ENCODE measurements at regions not wholly inside any gene's neighbourhood (a gene's known extent, or its start where the extent isn't known, plus 50 kb on each side); places are given as distances from the start of the nearest gene placed in this dataset.

DNA sequence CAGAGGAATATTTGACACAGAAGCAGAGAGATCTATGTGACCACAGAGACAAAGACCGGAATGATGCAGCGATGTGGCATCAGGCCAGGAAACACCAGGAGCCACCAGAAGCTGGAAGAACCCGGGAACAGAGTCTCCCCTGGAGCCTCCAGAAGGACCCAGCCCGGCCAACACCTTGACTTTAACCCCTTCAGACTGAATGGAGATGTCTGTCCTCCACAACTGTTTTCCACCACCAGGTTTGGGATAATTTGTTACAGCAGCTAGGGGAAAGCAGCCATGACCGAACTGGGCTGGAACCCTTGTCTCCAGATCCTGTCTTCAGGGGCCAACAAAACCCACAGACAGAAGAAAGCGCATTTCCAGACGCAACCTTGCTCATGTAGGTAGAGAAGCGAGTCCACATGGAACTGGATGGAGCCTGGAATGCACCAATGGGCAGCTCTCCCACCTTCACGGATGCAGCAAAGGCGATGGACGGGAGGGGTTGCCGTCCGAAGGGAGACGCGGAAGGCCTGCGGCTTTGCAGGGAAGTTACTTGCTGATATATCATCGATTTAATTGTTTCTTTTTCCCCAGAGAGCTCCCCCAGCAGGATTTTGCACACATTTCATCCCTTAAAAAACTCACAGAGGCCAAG is 396.6 kb downstream of the NPHP4 start:
- DNase-seq = no peak

DNA sequence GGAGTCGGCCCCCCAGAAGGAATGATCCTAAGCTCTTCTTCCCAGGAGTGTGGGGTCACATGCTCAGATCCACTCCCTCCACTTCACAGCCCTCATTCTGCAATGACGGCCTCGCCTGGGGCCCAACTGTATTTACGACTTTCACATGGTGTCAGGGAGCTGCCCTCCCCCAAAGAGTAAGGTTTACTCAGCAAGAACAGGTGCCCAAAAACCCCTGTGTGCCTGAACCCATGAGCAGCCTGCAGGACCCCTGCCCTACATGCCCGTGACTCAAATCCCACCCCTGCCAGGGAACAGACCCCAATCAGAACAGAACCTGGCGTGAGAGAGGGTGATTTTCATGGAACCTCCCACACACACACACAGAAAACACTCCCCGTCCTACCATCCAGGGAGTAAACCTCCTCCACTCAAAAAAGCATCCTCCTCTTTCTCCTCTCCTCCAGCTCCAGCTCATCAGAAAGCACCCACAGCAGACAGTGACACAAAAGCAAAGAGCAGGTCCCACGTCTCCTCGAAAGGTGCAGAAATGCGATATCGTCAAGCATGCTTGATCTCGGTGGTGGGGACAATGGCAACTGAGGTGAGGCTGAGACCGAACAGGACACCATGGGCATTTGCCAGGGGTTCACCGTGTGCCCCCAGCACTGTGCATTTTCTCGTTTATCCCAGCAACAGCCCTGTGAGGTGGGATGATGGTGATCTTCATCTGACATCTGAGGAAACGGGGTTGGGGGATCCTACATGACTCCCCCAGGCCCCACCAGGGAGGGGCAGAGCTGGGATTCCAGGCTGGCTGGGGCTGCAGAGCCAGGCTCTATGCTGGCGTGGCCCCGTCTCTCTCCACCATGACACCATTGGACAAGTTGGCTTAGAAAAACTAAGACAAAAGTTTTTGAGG is 397.9 kb downstream of the NPHP4 start:
- no peak for DNase-seq

DNA sequence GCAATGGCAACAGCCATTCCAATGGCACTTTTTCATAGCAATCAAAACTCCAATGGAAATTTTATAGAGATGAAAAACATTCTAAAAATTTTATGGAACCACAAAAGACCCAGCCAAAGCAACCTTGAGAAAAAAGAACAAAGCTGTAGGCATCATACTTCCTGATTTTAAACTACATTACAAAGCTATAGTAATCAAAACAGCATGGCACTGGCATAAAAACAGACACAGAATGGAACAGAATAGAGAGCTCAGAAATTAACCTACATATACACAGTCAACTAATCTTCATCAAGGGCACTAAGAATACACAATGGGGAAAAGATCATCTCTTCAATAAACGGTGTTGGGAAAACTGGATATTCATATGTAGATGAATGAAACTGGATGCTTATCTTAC is 401.5 kb downstream of the NPHP4 start:
- DNase-seq = no peak

DNA sequence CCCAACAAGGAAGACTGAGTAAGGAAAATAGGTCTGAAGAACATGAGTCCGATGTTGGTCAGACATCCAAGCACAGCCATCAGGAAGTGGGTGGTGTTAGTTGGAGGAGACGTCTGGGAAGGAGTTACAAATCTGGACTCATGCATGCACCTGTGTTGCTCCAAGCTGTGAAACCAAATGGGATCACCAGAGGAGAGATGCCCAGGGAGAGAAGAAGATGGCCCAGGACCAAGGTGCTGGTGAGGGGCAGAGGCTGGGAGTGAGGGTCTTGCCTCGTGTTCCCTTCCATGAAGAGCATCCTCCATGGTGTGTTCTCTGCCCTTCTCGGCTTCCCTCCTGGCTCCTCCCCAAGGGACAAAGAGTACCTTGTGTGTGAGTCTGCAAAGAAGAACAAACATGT is 405.6 kb downstream of the NPHP4 start:
- DNase-seq = no peak

DNA sequence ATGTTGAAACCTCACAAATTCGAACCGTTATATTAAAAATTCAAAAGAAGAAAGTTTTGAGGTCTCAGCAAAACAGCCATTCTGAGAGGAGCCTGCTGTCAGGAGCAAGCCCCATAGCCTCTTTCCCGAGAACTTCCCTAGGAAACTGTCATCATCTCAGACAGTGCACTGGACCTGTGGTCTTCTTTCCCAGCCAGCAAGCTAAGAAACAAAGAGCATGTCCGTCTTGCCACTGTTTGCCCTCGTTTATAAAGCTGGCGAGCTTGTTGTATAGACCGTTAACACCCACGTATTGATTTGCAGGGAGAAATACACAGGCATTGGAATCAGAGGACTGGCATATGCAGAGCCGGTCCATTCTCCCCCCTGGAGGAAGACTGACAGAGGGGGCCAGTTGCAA is 407.0 kb downstream of the NPHP4 start:
- DNase-seq = no peak

DNA sequence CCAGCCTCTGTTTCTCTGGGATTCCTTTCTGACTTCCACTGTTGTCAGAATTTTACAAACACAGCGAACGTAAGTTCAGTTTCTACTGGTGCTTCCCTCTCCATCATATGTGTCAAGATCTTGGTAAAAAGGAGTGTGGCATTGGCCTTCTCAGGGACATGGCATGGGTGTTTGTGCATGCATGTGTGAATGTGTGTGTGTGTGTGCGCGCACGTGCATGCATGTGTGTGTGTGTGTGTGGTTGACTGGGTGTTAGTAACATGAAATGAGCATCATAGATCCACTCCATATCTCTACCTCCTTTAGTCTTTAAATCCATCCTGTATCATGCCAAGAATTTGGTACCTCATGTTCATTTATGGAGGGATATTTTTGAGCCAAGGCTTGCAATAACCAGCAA is 411.3 kb downstream of the NPHP4 start:
- DNase-seq = no peak

DNA sequence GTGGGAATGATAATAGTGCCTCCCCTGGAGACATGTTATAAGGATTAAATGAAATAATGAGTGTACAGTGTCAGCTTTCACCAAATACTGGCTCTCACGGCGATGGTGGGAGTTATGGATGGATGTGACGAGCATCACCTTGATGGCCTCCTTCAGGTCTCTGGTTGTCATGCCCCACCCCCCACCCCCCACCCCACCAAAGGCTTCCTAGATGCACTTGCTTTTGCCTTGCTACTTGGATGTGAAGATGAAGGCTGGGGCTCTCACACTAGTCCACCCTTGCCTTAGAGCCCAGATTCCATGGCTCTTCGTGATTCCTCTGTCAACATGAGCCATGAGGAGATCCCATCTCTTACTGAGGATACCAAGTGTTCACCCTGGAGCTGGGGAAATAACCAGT is 412.3 kb downstream of the NPHP4 start:
- DNase-seq = no peak

DNA sequence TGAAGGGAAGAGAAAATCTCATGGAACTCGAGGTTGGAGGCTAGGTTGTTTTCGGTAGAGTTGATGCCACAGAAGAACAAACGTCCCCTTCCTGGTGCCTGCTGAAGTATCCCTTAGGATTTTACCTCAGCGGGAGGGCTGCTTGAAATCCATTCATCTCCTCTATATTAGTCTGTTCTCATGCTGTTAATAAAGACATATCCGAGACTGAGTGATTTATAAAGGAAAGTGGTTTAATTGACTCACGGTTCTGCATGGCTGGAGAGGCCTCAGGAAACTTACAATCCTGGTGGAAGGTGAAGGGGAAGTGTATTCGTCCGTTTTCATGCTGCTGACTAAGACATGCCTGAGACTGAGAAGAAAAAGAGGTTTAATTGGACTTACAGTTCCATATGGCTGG is 413.5 kb downstream of the NPHP4 start:
- DNase-seq = no peak

DNA sequence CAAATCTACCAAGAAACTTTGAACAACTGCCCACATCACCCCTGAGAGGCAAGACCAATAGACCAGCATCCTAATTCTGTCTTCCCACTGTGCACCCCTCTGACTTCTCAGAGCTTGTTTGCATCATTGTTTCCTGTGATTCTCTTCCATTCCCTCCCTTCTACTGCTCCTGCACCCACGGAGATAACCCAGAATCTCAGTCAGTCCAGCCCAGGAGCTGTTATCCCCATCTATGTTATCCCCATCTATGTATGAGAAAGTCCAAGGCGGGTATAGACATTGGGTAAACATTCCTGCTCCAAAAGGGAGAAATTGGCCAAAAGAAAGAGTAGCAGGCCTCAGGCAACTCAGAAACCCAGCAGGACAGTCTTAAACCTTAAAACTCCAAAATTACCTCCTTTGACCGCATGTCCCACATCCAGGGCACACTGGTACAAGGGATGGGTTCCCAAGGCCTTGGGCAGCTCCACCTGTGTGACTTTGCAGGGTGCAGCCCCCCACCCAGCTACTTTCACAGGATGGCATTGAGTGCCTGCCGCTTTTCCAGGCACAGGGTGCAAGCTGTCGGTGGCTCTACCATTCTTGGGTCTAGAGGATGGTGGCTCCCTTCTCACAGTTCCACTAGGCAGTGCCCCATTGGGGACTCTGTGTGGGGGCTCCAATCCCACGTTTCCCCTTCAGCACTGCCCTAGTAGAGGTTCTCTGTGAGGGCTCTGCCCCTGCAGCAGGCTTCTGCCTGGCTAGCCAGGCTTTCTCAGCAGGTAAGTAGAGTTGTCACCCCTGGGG is 414.8 kb downstream of the NPHP4 start:
- DNase-seq = no peak

DNA sequence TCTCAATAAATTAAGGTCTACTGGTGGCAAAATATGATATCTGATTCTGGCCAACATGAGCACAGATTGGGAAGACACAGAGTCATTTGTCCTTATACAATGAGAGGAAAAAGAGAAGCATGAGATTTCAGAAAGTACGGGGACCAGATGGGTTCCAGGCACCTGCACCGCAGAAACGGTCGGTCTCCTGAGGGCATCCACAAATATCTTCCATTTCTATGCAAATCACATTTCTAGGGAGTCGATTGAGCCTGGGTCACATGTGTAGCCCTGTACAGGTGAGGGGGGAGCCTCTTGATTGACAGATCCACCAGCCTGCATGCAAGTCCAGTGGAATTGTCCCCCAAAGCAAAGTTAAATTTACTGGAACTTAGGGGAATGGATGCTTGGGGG is 415.6 kb downstream of the NPHP4 start:
- no peak for DNase-seq

DNA sequence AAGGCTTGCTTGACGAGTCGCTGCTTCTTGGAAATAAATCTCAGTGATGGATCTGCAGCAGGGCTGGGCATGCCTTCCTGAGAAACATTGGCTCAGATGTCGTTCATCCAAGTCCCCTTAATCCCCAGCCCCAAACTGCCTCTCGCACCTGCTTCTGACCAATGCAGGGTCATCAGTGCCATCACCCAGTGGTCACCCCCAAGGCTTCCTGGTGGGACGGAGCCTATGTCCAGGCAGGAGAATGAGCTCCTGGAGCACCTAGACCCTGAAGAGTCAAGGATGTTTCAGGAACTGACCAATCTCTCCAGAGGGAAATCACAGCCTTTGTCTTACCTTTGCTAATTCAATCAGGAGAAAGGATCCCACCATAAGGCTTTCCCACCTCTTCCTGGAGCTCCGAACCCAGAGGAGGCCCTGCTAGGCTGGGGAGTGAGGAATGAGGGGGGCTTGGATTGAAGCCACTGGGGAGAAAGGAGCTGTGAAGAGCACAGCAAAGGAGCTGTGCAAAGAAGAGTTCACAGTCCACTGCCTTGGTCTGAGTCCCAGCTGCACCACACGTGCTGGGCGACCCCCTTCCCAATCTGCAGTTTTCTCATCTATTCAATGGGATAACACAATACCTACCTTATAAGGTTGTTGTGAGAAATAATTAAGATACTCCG is 416.1 kb downstream of the NPHP4 start:
- DNase-seq = no peak

DNA sequence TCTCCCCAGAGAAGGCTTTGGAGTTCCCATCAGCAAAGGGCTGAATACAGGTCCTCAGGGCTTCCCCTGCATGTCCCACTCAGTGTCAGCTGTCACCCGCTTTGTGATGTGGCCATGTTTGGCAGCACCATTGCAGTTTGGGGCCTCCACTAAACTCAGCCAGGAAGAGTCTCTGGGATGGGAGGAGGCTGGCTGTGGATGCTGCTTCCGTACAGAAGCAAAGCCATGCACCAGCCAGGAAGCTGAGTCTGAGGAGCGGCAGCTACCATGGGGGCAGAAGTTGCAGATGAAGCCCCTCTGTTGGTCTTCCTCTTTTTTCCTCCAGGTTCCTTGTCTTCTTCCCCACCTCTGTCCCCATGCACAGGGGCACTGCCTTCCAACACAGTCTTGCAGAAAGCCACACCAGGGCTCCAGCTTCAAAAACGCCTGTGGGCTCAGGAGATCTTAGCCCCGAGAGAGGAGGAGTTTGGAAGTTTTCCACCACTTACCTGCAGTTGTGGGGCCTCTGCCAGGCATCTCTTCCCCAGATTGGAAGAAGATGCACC is 416.8 kb downstream of the NPHP4 start:
- DNase-seq = no peak

DNA sequence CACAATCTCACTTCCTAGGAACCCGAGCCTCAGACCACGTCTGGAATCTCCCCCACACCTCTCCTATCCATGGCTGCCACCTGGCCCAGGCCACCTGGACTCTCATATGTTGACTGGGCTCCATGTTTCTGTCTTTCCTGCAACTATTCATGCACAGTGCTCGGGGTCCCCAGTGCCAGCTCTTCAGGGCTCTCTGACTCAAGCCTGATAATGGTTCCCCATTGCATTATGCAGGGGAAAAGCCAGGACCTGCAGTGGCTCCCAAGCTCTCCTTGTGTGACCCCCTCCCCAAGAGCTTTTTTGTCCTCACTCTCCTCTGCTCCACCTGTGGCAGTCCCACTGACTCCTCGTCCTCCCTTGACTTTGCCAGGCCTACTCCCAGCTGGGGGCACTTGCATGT is 417.6 kb downstream of the NPHP4 start:
- no peak for DNase-seq

DNA sequence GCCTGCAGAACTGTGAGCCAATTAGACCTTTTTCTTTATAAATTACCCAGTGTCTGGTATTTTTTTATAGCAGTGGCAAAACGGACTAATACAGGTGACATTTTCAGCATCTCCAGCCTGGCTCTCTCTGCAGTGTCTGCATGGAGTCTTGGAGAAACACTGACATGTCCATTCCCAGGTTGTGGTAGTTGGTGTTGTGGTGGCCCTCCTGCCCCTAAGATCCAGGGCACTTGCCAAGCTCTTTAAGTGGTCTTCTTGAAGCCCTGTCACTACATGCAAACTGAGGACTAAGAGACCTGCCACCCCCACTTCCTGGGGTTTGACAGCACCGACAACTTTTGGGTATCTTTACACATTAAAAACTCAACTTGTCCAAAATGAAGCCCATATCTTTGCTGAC is 419.4 kb downstream of the NPHP4 start:
- no peak for DNase-seq

DNA sequence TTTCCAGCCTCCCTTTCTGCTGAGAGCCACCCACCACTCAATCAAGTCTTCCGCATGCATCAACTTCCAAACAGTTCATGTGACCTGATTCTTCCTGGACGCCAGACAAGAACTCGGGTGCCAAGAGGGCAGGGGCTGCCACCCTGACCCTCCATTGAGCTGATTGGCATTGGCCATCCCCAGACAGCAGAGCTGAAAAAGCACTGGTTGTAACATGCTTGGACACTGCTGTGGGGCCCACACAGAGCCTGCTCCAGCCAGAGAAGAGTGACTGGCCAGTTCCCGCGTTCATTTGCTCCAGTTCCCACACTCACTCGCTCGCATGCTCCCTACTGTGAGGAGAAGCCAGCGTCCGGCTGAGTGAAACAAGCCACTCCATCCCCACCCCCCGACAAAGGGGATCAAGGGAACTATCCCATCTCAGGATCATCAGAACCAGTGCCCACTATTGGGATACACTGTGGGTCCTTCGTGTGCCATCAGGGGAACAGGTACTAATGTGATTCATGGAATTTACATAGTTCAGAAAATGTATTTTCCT is 420.3 kb downstream of the NPHP4 start:
- no peak for DNase-seq

DNA sequence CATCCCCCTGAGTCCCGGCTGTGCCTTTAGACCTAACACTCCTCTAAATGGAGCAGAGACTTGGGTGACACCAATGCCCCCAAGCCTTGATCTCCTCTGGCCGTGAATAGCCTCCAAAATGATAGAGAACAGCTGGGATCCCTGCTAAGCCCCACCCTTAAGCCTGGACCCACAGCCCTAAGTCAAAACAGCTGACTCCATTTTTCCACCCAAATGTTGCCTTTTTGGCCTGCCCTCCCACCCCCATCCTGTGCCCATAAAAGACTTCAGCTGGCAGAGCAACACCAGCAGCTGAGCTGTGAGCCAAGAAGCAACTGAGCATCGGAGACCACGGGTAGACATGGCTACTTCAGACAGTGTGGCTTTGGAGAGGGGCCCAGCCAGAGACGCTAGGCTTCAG is 420.8 kb downstream of the NPHP4 start:
- DNase-seq = no peak

DNA sequence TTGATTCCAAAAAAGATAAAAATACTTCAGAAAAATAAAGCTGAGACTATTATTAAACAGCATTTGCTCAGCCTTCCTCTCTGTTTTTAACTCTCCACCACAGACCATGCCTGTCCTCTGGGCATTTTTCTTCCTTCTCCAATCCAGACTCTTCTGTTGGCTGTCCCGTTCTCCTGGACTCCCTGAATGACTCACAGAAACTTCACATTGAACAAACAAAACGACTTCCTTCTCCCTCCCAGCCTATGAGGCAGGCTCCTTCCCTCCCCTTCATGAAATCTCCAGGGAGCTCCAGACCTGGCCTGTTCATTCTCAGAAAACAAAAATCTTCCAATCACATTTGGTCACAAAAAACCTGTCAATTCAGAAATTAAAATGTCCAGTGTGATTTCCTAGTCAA is 421.3 kb downstream of the NPHP4 start:
- no peak for DNase-seq

DNA sequence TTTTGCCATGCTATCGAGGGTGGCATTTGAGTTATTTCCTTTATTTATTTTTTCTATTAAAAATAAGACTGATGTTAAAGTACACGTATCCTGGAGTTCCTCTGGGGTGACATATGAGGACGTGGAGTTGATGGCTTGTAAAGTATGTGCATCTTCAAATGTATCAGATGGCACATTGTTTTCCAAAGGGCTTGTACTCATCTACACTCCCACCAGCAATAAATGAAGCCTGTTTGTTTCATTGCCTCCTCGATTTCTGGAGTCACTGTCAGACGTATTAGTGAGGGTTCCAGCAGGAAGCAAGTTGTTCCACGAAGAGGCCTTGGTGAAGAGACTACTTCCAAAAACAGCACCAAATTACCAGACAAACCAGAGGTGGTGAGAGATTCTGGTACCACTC is 423.9 kb downstream of the NPHP4 start:
- no peak for DNase-seq

DNA sequence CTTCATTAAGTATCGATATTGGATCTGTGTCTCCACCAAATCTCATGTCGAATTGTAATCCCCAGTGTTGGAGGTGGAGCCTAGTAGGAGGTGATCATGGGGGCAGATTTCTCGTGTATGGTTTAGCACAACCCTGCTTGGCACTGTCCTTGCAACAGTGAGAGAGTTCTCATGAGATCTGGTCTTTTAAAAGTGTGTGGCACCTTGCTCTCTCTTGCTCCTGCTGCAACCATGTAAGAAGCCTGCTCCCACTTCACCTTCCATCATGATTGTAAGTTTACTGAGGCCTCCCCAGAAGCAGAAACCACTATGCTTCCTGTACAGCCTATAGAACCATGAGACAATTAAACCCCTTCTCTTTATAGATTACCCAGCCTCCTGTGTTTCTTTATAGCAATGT is 424.4 kb downstream of the NPHP4 start:
- DNase-seq = no peak

DNA sequence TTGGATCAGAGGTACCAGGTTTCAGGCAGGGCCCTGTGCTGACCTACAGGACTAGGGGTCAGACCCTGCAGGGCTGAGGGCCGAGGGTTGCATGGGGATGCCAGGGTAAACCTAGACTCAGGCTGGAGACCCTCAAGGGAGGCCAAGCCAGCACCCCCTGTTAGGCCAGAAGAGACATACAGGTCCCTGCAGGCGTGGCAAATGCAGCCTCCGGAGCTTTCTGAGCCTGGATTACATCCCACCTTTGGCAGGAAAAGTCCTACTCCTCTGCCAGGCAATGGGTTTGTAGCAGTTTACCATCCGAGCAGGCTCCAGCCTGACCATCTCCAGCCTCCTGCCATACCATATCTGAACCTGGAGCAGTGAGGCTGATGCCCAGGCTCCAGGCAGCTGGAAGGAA is 425.3 kb downstream of the NPHP4 start:
- DNase-seq = no peak

DNA sequence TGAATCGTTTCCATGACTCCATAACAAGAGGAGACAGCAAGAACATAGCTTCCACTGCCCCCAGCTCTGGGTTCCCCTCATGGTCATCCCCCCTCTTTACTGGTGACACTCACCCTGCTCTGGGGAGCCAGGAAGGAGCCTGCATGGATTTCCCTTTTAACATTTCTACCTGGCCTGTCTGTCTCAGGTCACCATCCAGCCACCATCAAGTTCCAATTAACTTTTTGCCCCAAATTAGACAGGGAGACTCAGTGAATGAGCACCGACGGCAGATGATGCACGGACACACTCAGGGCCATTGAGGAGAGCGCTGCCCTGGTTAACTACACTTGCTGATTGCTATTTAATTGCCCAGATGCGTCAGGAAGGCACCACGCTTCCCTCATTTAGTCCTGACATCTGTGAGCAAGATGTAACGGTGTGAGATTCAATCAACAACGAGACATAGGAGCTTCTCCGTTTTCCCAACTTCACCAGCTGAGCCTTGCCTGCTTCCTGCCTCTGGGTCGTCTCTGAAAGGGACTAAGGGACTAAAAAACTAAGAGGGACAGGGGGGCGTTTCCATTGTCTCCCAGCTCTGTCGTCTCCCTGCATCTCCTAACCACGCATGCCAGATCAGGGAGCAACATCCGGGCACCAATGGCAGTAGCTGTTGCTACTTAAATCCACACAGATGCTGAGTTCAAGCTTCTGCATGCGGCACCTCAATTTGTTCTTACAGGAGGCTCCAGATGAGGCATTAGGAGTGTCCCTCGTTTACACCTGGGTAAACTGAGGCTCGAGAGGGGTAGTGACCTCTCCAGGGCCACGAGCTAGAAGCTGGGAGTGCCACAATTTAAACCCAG is 426.7 kb downstream of the NPHP4 start:
- no peak for DNase-seq

Measured in NCI-H526 (cell line).